Esophagus muscularis mucosa (tissue), 4 donors: ENCODE measurements at regions not wholly inside any gene's neighbourhood (a gene's known extent, or its start where the extent isn't known, plus 50 kb on each side); places are given as distances from the start of the nearest gene placed in this dataset.

Experiments used
- DNase-seq: peaks from one replicate; pipeline ENCODE4 v3.0.0-alpha.2; 2017; ENCODE audit errors: extremely low spot score
- H3K27ac ChIP-seq, 4 donors: fragments of 200-600 bp; sonication (generic); replicated peaks in 1 of 4; 1 replicate in 3 of 4; 2 replicates in 1 of 4; pipeline ENCODE4 v1.5.1; 2016 to 2019; ENCODE audit warnings: mild to moderate bottlenecking in 1 of 4
- H3K27me3 ChIP-seq, 4 donors: fragments of 200-600 bp; sonication (generic); one replicate each; pipeline versions ENCODE4 v1.5.1 to v1.6.0; 2016 to 2019
- H3K36me3 ChIP-seq, 4 donors: fragments of 200-600 bp; sonication (generic); one replicate each; pipeline ENCODE4 v1.5.1; 2016 to 2019
- H3K4me1 ChIP-seq, 4 donors: fragments of 200-600 bp; sonication (generic); one replicate each; pipeline ENCODE4 v1.5.1; 2016 to 2019
- H3K4me3 ChIP-seq, 4 donors: fragments of 200-600 bp; sonication (generic); 1 replicate in 2 of 4; 2 replicates in 2 of 4; pipeline ENCODE4 v1.5.1; 2016 to 2019; ENCODE audit warnings: mild to moderate bottlenecking in 4 of 4, moderate library complexity in 1 of 4
- H3K9me3 ChIP-seq, 4 donors: fragments of 200-600 bp; sonication (generic); 1 replicate in 3 of 4; 2 replicates in 1 of 4; pipeline ENCODE4 v1.5.1; 2016 to 2019
- EP300 ChIP-seq: sonication (generic); formaldehyde crosslinking; IDR thresholded peaks from one replicate; pipeline ENCODE4 v1.6.1; 2017; ENCODE audit warnings: antibody characterized with exemption
- POLR2A ChIP-seq: fragments of 450-650 bp; IDR thresholded peaks from one replicate; pipeline ENCODE4 v1.6.1; 2017; ENCODE audit warnings: antibody characterized with exemption, moderate library complexity, mild to moderate bottlenecking, low read depth
- POLR2AphosphoS5 ChIP-seq, 2 donors: sonication (generic); formaldehyde crosslinking; IDR thresholded peaks; one replicate each; pipeline ENCODE4 v1.6.1; 2017; ENCODE audit warnings: antibody characterized with exemption in 2 of 2
- WGBS: methylation state at CpG from one replicate; pipeline ENCODE4 v1.1.5; 2018; 5-methylcytosine and 5-hydroxymethylcytosine counted together
- intact Hi-C: fragments of 100-400 bp; cut with DNase I; formaldehyde crosslinking; loops from one replicate; pipeline ENCODE4 v1.15.1; 2023
- TF ChIP-seq, protein P1 (sequence below), 3 experiments: fragments of 200-600 bp in 2 of 3; fragments of 450-650 bp in 1 of 3; sonication (generic) in 2 of 3; IDR thresholded peaks; one replicate each; pipeline ENCODE4 v1.5.1; 2017 to 2019; ENCODE audit warnings: antibody characterized with exemption in 3 of 3, mild to moderate bottlenecking in 2 of 3, moderate library complexity in 1 of 3

DNA sequence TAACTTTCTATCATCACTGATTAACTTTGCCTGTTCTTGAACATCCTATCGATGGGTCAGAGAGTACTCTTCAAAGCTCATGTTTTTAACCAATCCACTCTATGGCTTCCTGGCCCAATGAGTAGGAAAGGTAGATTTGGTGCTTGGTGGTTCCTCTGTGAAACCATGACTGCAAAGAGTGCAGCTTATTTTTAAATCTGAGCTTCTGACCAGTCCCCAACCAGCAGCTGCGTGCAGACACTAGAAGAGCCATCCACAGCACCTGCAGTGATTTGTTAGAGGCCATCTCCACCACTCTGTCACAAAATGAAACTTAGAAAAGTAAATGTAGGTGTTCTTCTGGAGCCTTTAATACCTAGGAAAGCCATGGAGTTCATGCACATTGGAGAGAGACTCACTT, 107.3 kb upstream of the WWC1 start:
- H3K36me3 ChIP-seq: no peaks in the 10 kb centered on the region
- H3K4me1 ChIP-seq: peaks cover 9 to 22% (median 11%) of the 10 kb centered on the region in 4 donors
- TF ChIP-seq POLR2A (no peak), EP300 (no peak), POLR2AphosphoS5 (IDR thresholded peaks at IDR 0.05) (no peak)
- TF ChIP-seq, protein P1, sequence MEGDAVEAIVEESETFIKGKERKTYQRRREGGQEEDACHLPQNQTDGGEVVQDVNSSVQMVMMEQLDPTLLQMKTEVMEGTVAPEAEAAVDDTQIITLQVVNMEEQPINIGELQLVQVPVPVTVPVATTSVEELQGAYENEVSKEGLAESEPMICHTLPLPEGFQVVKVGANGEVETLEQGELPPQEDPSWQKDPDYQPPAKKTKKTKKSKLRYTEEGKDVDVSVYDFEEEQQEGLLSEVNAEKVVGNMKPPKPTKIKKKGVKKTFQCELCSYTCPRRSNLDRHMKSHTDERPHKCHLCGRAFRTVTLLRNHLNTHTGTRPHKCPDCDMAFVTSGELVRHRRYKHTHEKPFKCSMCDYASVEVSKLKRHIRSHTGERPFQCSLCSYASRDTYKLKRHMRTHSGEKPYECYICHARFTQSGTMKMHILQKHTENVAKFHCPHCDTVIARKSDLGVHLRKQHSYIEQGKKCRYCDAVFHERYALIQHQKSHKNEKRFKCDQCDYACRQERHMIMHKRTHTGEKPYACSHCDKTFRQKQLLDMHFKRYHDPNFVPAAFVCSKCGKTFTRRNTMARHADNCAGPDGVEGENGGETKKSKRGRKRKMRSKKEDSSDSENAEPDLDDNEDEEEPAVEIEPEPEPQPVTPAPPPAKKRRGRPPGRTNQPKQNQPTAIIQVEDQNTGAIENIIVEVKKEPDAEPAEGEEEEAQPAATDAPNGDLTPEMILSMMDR (IDR thresholded peaks at IDR 0.05): no peak
- H3K27me3 ChIP-seq: no peaks in the 10 kb centered on the region
- intact Hi-C loops: no loop called here
- H3K27ac ChIP-seq: no peak overlapping the region
- WGBS: 86% methylated on average over 2 of the region's 2 CpGs
- no peaks in the 10 kb centered on the region for H3K9me3 ChIP-seq
- H3K4me3 ChIP-seq: no peak overlapping the region
- no peak for DNase-seq

DNA sequence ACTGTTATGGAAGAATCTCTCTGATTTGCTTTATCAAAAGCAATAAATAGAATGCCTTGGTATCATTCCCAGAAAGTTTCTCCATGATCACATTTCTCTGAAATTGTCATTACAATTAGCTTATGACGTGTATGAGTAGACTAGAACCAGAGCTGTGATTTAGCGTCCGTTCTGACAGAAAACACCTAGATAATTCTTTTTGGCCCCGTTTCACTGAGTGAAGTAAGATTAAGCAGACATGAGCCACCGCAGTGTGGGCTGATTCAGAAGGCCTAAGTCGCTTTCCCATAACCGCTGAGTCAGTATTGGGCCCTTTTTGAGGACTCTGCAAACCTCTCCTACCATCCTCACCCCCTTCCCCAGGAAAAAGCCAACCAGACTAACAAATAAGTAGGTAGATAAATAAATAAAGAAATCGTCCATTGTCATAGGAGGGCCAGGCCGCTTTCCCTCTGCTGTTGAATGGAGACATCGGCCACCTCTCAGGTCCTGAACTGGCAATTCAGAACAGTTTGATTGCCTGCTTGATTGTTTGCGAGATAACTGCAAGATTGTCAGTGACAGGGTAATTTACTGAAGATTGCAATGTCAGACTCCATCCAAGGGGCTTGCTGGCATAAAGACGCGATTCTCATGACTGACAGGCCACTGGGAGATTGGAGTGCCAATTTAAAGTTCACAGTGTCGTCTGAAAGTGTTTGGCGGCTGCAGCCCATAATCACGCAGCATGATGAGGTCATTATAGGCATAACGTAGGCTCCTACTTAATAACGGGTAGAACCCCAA, 105.0 kb upstream of the WWC1 start:
- intact Hi-C loops: no loop called here
- DNase-seq: no peak
- no peaks in the 10 kb centered on the region for H3K27me3 ChIP-seq
- no peak for TF ChIP-seq POLR2A
- TF ChIP-seq, protein P1 (IDR thresholded peaks at IDR 0.05): no peak
- TF ChIP-seq POLR2AphosphoS5 (IDR thresholded peaks at IDR 0.05): no peak
- TF ChIP-seq EP300: no peak
- no peak overlapping the region for H3K27ac ChIP-seq
- no peaks in the 10 kb centered on the region for H3K9me3 ChIP-seq
- no peak overlapping the region for H3K4me3 ChIP-seq
- no peaks in the 10 kb centered on the region for H3K36me3 ChIP-seq
- H3K4me1 ChIP-seq: peaks cover 0 to 9% (median 0%) of the 10 kb centered on the region in 4 donors
- WGBS: 77% methylated on average over 18 of the region's 18 CpGs

DNA sequence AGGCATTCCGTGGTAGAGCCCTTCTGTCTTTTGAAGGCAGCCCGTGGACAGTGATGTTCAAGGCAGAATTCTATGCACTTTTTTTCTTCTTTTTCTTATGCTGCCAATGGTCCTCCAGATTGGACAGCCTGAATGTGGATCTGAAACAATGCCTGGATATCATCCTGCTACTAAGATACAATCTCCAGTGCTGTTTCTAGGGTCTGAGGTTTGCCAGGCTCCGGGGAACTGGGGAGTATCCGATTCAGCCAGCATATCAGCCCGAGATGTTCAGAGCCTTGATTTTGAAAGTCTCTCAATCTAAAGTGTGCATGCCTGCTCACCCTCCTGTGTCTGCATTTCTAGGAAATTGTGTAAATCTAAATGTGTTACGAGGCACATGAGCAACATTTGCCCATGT, 103.8 kb upstream of the WWC1 start:
- TF ChIP-seq POLR2A: no peak
- no peak for TF ChIP-seq EP300
- TF ChIP-seq, protein P1 (IDR thresholded peaks at IDR 0.05): no peak
- TF ChIP-seq POLR2AphosphoS5 (IDR thresholded peaks at IDR 0.05): no peak
- 83% methylated on average over 6 of the region's 6 CpGs for WGBS
- Histone ChIP-seq H3K27me3 (no peaks in the 10 kb centered on the region), H3K4me1 (peaks cover 0 to 9% (median 0%) of the 10 kb centered on the region in 4 donors), H3K9me3 (no peaks in the 10 kb centered on the region), H3K4me3 (no peak overlapping the region), H3K27ac (no peak overlapping the region), H3K36me3 (no peaks in the 10 kb centered on the region)
- DNase-seq: no peak
- intact Hi-C loops: no loop called here

DNA sequence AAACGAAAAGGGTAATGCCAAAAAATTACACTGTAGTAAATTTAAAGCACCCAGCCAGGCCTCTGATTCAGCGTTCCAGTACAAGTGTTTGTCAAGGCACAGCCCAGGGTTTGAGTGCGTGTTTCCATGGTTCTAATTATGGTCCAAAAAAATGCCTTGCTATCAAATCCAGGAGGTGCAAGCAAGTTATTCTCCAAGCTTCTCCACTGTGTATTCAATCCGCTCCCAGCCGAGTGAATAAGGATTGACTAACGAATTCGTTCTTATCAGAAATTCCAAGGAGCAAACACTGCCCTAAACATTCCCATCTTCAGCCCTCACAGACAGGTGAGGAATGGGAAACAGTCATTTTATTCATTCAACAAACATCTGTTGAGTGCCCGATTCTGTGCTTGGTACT, 103.3 kb upstream of the WWC1 start:
- peaks cover 0 to 9% (median 0%) of the 10 kb centered on the region in 4 donors for H3K4me1 ChIP-seq
- DNase-seq: no peak
- H3K9me3 ChIP-seq: no peaks in the 10 kb centered on the region
- no peak overlapping the region for H3K27ac ChIP-seq
- H3K36me3 ChIP-seq: no peaks in the 10 kb centered on the region
- H3K4me3 ChIP-seq: no peak overlapping the region
- TF ChIP-seq, protein P1 (IDR thresholded peaks at IDR 0.05): no peak
- TF ChIP-seq EP300 (no peak), POLR2AphosphoS5 (IDR thresholded peaks at IDR 0.05) (no peak), POLR2A (no peak)
- no peaks in the 10 kb centered on the region for H3K27me3 ChIP-seq
- intact Hi-C loops: no loop called here
- 96% methylated on average over 8 of the region's 8 CpGs for WGBS
